AG09319 (cell line): ENCODE measurements at regions not wholly inside any gene's neighbourhood (a gene's known extent, or its start where the extent isn't known, plus 50 kb on each side); places are given as distances from the start of the nearest gene placed in this dataset.

Experiments used
- DNase-seq: peaks from one replicate; pipeline ENCODE4 v3.0.0-alpha.2; 2010; ENCODE audit warnings: low read depth; ENCODE audit errors: extremely low read depth
- TF ChIP-seq, protein P1 (sequence below): IDR thresholded peaks from 2 replicates; pipeline ENCODE4 v1.5.1; 2011; ENCODE audit warnings: low read depth, mild to moderate bottlenecking, inconsistent platforms, low read length, moderate library complexity

- TF ChIP-seq, protein P1, sequence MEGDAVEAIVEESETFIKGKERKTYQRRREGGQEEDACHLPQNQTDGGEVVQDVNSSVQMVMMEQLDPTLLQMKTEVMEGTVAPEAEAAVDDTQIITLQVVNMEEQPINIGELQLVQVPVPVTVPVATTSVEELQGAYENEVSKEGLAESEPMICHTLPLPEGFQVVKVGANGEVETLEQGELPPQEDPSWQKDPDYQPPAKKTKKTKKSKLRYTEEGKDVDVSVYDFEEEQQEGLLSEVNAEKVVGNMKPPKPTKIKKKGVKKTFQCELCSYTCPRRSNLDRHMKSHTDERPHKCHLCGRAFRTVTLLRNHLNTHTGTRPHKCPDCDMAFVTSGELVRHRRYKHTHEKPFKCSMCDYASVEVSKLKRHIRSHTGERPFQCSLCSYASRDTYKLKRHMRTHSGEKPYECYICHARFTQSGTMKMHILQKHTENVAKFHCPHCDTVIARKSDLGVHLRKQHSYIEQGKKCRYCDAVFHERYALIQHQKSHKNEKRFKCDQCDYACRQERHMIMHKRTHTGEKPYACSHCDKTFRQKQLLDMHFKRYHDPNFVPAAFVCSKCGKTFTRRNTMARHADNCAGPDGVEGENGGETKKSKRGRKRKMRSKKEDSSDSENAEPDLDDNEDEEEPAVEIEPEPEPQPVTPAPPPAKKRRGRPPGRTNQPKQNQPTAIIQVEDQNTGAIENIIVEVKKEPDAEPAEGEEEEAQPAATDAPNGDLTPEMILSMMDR: no peak
- no peak for DNase-seq
These were observed 542.5 kb upstream of the PKN2 start for GRCh38 chr1:88141499-88142074.

DNA sequence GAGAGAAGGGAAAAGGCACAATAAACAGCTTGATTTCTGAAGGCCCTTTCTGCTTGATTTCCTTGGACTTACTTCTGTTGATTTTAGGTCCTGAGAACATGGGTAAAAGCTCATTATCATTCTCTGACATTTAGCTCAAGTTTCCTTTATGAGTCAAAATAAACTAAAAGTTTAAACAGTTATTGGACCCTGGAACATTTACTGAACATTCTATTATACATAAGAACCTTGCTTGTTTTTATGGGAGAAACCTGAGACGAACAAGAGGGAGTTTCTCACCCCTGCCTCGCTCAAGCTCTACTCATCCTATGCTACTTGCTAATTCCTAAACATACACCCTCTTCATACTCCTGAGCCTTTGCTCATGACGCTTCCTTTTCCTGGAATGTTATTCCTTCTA lies 538.3 kb upstream of the PKN2 start:
- DNase-seq: no peak
- TF ChIP-seq, protein P1: no peak

- DNase-seq: no peak
- TF ChIP-seq, protein P1: no peak
These were observed 534.4 kb upstream of the PKN2 start for GRCh38 chr1:88149686-88150085.

- no peak for DNase-seq
- TF ChIP-seq, protein P1: no peak
These were observed 533.7 kb upstream of the PKN2 start for GRCh38 chr1:88150330-88150729.

DNA sequence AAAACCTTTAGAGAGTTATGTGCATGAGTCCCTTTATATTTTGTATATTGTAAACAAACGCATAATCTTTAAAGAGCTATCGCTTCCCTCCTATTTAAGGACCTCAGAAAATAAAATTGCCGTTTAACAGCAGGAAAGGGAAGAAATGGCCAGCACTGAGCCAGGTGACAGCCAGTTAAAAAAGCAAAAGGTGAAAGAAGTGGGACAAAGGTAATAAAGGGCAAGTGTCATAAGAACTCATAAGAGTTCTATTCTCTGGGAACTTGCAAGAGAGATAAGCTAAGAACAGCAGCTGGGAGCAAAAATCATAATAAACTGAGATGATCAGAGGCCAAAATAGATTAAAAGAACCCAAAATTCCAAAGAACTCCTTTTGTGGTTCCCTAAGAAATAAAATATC lies 520.9 kb upstream of the PKN2 start:
- no peak for DNase-seq
- TF ChIP-seq, protein P1: no peak

GRCh38 chr1:88168126-88168525 lies 515.9 kb upstream of the PKN2 start:
- TF ChIP-seq, protein P1: no peak

DNA sequence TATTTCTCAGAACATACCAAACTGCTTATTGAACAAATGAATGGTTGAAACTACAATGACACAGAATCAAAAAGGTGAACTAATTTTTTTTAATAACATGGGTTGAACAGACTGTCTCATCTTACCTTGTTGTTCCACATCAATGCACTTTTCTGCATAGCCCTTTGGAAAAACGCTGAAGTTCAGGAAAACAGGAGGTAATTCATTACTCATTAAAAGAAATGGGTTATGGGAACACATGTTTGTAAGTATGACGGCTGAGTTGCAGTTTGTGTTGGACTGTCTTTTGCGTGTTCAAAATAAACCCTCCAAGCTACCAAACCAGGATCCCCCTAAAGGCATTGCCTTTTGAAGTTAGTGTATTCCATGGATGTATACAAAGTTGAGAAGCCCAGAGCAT lies 514.9 kb upstream of the PKN2 start:
- no peak for DNase-seq
- TF ChIP-seq, protein P1: no peak

More at GRCh38 chr1:88168126-88168525, 515.9 kb upstream of the PKN2 start:
- DNase-seq: no peak
